Esophagus squamous epithelium (tissue), 4 donors: ENCODE measurements at regions not wholly inside any gene's neighbourhood (a gene's known extent, or its start where the extent isn't known, plus 50 kb on each side); places are given as distances from the start of the nearest gene placed in this dataset.

Source experiments
- CTCF ChIP-seq, 6 experiments: fragments of 450-650 bp in 4 of 6; fragments of 200-600 bp in 2 of 6; sonication (generic) in 2 of 6; IDR thresholded peaks; one replicate each; pipeline ENCODE4 v1.5.1; 2016 to 2019; ENCODE audit warnings: antibody characterized with exemption in 6 of 6, mild to moderate bottlenecking in 4 of 6, moderate library complexity in 4 of 6
- POLR2A ChIP-seq, 4 donors: fragments of 450-650 bp; IDR thresholded peaks; one replicate each; pipeline ENCODE4 v1.6.1; 2017; ENCODE audit warnings: antibody characterized with exemption in 4 of 4, mild to moderate bottlenecking in 4 of 4, moderate library complexity in 3 of 4

DNA sequence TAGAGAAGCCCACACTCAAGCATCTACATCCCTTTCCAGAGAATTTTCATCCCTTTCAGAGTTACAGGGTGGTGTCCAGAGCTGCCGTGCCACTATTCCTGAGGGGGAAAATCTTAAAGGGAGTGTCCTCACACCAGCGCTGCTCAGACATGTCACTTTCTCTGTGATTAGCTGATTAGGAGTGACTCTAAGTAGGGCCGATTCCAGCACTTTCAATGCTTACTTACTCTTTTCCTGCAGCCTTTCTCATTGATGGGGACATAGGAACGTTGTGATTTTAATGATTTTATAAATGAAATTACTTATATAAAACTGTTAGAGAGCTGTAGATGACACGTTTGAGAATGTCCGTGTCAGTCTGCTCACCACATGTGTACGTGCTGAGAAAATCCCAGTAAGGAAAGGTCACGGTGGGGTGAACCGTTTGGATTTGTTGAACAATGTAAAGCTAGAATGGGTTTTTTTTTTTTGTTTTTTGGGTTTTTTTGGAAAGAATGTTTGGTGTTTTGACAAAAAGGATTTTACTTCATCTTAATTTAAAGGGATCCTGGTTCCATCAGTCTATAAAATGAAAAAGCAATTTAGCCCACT lies 56.6 kb upstream of the SPATA13 start:
- TF ChIP-seq CTCF (IDR thresholded peaks at IDR 0.05) (no peak), POLR2A (IDR thresholded peaks at IDR 0.05) (no peak)
